ENCODE measurements at regions not wholly inside any gene's neighbourhood (a gene's known extent, or its start where the extent isn't known, plus 50 kb on each side); places are given as distances from the start of the nearest gene placed in this dataset.

DNA sequence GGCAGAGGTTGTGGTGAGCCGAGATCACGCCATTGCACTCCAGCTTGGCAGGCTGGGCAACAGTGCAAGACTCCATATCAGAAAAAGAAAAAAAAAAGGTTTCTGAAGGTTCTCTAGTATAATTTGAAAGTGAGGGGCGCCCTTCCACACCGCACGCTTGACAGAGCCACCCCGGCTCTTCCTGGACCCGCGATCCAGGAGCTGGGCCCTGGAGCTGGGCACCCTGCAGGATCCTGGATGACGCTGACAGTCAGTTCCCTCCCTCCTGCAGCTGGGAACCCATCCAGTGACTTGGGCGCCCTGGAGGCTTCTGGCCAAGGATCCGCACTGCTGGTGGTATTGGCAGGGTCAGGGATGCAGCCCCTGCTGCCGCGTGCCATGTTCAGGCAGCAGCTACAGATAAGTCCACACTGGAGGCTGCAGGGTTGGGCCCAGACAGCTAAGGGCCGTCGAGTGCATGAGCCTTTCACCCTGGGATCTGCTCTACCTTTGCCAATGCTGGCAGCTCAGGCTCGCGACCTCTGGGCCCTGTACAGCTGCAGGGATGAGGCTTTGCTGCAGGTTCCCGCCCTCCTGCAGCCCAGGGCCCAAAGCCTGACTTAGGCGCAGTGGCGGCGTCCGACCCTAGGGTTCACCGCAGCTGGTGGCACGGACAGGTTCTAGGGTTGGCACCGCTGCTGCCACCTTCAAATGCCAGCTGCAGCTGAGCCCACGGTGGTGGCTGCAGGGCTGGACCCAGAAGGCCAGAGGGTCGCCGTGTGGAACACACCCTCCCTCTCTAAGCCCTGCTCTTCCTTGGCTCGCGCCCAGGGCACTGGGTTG lies 110.2 kb downstream of the OR13A1 start:
- TF ChIP-seq EP300 (IDR thresholded peaks at IDR 0.05), result no peak
- no peak for TF ChIP-seq POLR2AphosphoS5 (IDR thresholded peaks at IDR 0.05)
- TF ChIP-seq, protein P1, sequence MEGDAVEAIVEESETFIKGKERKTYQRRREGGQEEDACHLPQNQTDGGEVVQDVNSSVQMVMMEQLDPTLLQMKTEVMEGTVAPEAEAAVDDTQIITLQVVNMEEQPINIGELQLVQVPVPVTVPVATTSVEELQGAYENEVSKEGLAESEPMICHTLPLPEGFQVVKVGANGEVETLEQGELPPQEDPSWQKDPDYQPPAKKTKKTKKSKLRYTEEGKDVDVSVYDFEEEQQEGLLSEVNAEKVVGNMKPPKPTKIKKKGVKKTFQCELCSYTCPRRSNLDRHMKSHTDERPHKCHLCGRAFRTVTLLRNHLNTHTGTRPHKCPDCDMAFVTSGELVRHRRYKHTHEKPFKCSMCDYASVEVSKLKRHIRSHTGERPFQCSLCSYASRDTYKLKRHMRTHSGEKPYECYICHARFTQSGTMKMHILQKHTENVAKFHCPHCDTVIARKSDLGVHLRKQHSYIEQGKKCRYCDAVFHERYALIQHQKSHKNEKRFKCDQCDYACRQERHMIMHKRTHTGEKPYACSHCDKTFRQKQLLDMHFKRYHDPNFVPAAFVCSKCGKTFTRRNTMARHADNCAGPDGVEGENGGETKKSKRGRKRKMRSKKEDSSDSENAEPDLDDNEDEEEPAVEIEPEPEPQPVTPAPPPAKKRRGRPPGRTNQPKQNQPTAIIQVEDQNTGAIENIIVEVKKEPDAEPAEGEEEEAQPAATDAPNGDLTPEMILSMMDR (IDR thresholded peaks at IDR 0.05), result no peak
- no peak for TF ChIP-seq POLR2A (IDR thresholded peaks at IDR 0.05)

Data from upper lobe of left lung (tissue), 4 donors.